WTC11 (cell line): ENCODE measurements at regions not wholly inside any gene's neighbourhood (a gene's known extent, or its start where the extent isn't known, plus 50 kb on each side); places are given as distances from the start of the nearest gene placed in this dataset.
"Not testable (repeated sequence)": the region's sequence is repeated elsewhere in the genome, so short reads cannot be mapped to it uniquely, and the experiment has no call there.

Experiments
- ATAC-seq: fragments of 200-7000 bp; cut with Tn5 transposase; 2 replicates; pipeline ENCODE4 v1.10.0; 2021; ENCODE audit warnings: mild to moderate bottlenecking, moderate library complexity
- CTCF ChIA-PET: fragments of 300-600 bp; sonication (Branson Sonifier 250); formaldehyde crosslinking; loops from one replicate; lab custom pipeline; 2021; ENCODE audit warnings: antibody characterized with exemption; lab: Charles Lee
- POLR2A ChIA-PET: fragments of 350-600 bp; sonication (Branson Sonifier 250); formaldehyde crosslinking; loops from one replicate; lab custom pipeline; 2021; ENCODE audit warnings: antibody characterized with exemption; lab: Charles Lee
- DNase-seq: peaks from one replicate; pipeline ENCODE4 v3.0.0; 2021; ENCODE audit warnings: low spot score
- H3K27ac Mint-ChIP-seq: 2 replicates; pipeline ENCODE4 v1.8.0; 2021; ENCODE audit warnings: mixed read lengths
- H3K27me3 Mint-ChIP-seq: 2 replicates; pipeline ENCODE4 v1.8.0; 2021; ENCODE audit warnings: low read depth, mild to moderate bottlenecking, moderate library complexity, mixed read lengths
- H3K36me3 Mint-ChIP-seq: 2 replicates; pipeline ENCODE4 v1.8.0; 2021; ENCODE audit warnings: mixed read lengths
- H3K4me1 Mint-ChIP-seq: 2 replicates; pipeline ENCODE4 v1.8.0; 2022; ENCODE audit warnings: mixed read lengths
- H3K4me3 Mint-ChIP-seq: 2 replicates; pipeline ENCODE4 v1.8.0; 2021; ENCODE audit warnings: mild to moderate bottlenecking, moderate library complexity, mixed read lengths
- H3K9me3 Mint-ChIP-seq: 2 replicates; pipeline ENCODE4 v1.8.0; 2021; ENCODE audit warnings: mixed read lengths
- AFF4 ChIP-seq: sonication (generic); formaldehyde crosslinking; IDR thresholded peaks from 2 replicates; pipeline ENCODE4 v1.8.1; 2023; ENCODE audit warnings: mild to moderate bottlenecking, missing genetic modification reagents, borderline replicate concordance
- ATF3 ChIP-seq: sonication (generic); formaldehyde crosslinking; conservative IDR thresholded peaks from 2 replicates; pipeline ENCODE4 v1.8.1; 2022; ENCODE audit warnings: mild to moderate bottlenecking, missing genetic modification reagents
- CBFB ChIP-seq: sonication (generic); formaldehyde crosslinking; IDR thresholded peaks from 2 replicates; pipeline ENCODE4 v1.8.1; 2022; ENCODE audit warnings: mild to moderate bottlenecking, low read depth, missing genetic modification reagents
- EMX1 ChIP-seq: fragments of 250-450 bp; sonication (Bioruptor Pico); IDR thresholded peaks from 2 replicates; pipeline ENCODE4 v1.8.0; 2021; ENCODE audit warnings: mild to moderate bottlenecking
- ETV6 ChIP-seq: sonication (generic); formaldehyde crosslinking; IDR thresholded peaks from 2 replicates; pipeline ENCODE4 v1.8.1; 2022; ENCODE audit warnings: mild to moderate bottlenecking, missing genetic modification reagents
- FOXK1 ChIP-seq: sonication (generic); formaldehyde crosslinking; IDR thresholded peaks from 2 replicates; pipeline ENCODE4 v1.8.0; 2022; ENCODE audit warnings: mild to moderate bottlenecking, moderate library complexity, missing genetic modification reagents
- FOXP4 ChIP-seq: sonication (generic); formaldehyde crosslinking; IDR thresholded peaks from 2 replicates; pipeline ENCODE4 v1.8.0; 2022; ENCODE audit warnings: mild to moderate bottlenecking, missing genetic modification reagents
- MXD4 ChIP-seq: fragments of 250-450 bp; sonication (Bioruptor Pico); IDR thresholded peaks from 2 replicates; pipeline ENCODE4 v1.8.0; 2021; ENCODE audit warnings: mild to moderate bottlenecking, moderate library complexity, borderline replicate concordance
- NFATC4 ChIP-seq: fragments of 250-450 bp; sonication (Bioruptor Pico); IDR thresholded peaks from 2 replicates; pipeline ENCODE4 v1.9.0; 2021; ENCODE audit warnings: mild to moderate bottlenecking
- NR2C2 ChIP-seq: sonication (generic); formaldehyde crosslinking; IDR thresholded peaks from 2 replicates; pipeline ENCODE4 v1.8.0; 2022; ENCODE audit warnings: mild to moderate bottlenecking, missing genetic modification reagents
- SMAD3 ChIP-seq: sonication (generic); formaldehyde crosslinking; IDR thresholded peaks from 2 replicates; pipeline ENCODE4 v1.8.0; 2022; ENCODE audit warnings: missing genetic modification reagents, mild to moderate bottlenecking, borderline replicate concordance
- SMAD4 ChIP-seq: sonication (generic); formaldehyde crosslinking; IDR thresholded peaks from 2 replicates; pipeline ENCODE4 v1.8.0; 2022; ENCODE audit warnings: mild to moderate bottlenecking, missing genetic modification reagents
- TEAD4 ChIP-seq: sonication (generic); formaldehyde crosslinking; IDR thresholded peaks from 2 replicates; pipeline ENCODE4 v1.8.0; 2022; ENCODE audit warnings: mild to moderate bottlenecking, missing genetic modification reagents
- TP53 ChIP-seq: sonication (generic); formaldehyde crosslinking; IDR thresholded peaks from 2 replicates; pipeline ENCODE4 v1.8.1; 2023; ENCODE audit warnings: mild to moderate bottlenecking, missing genetic modification reagents
- USF2 ChIP-seq: sonication (generic); formaldehyde crosslinking; IDR thresholded peaks from 2 replicates; pipeline ENCODE4 v1.8.1; 2023; ENCODE audit warnings: mild to moderate bottlenecking, missing genetic modification reagents, moderate library complexity
- ZNF121 ChIP-seq: sonication (generic); formaldehyde crosslinking; IDR thresholded peaks from 2 replicates; pipeline ENCODE4 v1.8.0; 2023; ENCODE audit warnings: missing genetic modification reagents
- ZNF423 ChIP-seq: fragments of 250-450 bp; sonication (Bioruptor Pico); IDR thresholded peaks from 2 replicates; pipeline ENCODE4 v2.1.2; 2022; ENCODE audit warnings: mild to moderate bottlenecking, moderate library complexity
- ZNF512 ChIP-seq: sonication (generic); formaldehyde crosslinking; IDR thresholded peaks from 2 replicates; pipeline ENCODE4 v1.8.1; 2022; ENCODE audit warnings: missing genetic modification reagents, borderline replicate concordance
- ZNF671 ChIP-seq: fragments of 250-450 bp; sonication (Bioruptor Pico); IDR thresholded peaks from 2 replicates; pipeline ENCODE4 v1.8.0; 2021; ENCODE audit warnings: mild to moderate bottlenecking
- TF ChIP-seq, protein P1 (sequence below): sonication (generic); formaldehyde crosslinking; IDR thresholded peaks from 2 replicates; pipeline ENCODE4 v1.8.1; 2022; ENCODE audit warnings: low read depth, missing genetic modification reagents, borderline replicate concordance

DNA sequence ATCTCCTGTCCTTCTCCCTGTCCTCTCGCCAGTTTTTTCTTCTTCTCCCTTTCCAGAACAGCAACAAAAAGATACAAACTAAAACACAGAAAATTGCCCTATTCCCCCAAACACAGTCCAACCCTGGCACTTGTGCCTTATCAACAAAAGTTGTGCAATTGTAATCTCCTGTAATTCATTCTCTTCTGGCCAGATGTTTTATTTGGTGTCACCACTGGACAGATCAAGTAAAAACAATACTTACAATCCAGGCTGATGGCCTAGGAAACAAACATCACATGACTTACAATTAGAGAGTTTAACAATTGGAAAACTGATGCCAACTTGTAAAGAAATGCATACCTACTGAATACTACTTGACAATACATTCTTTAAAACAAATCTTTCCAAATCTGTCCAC lies 231.6 kb downstream of the ETV1 start:
- no peaks in the 10 kb centered on the region for H3K36me3 Mint-ChIP-seq
- peaks cover 13% of the 10 kb centered on the region for H3K4me1 Mint-ChIP-seq
- no peak for ATAC-seq
- DNase-seq: no peak
- POLR2A ChIA-PET: no interaction called here
- TF ChIP-seq USF2 (CRISPR knock-in tag) (no peak), ZNF671 (CRISPR knock-in tag) (no peak), ZNF512 (CRISPR knock-in tag) (no peak), ATF3 (CRISPR knock-in tag) (no peak), ETV6 (CRISPR knock-in tag) (no peak), CBFB (CRISPR knock-in tag) (no peak), SMAD3 (CRISPR knock-in tag) (no peak)
- TF ChIP-seq, protein P1, sequence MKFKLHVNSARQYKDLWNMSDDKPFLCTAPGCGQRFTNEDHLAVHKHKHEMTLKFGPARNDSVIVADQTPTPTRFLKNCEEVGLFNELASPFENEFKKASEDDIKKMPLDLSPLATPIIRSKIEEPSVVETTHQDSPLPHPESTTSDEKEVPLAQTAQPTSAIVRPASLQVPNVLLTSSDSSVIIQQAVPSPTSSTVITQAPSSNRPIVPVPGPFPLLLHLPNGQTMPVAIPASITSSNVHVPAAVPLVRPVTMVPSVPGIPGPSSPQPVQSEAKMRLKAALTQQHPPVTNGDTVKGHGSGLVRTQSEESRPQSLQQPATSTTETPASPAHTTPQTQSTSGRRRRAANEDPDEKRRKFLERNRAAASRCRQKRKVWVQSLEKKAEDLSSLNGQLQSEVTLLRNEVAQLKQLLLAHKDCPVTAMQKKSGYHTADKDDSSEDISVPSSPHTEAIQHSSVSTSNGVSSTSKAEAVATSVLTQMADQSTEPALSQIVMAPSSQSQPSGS (CRISPR knock-in tag): no peak
- TF ChIP-seq, all 79 proteins: peak for 0
- H3K9me3 Mint-ChIP-seq: peaks cover 6% of the 10 kb centered on the region; the same call in 1 of the 2 replicates
- CTCF ChIA-PET: no interaction called here
- 0 out of 2 replicates have a peak overlapping the region, but pooled peaks have one; percentile 0 for H3K27ac Mint-ChIP-seq
- H3K4me3 Mint-ChIP-seq: no peak overlapping the region
- no peaks in the 10 kb centered on the region for H3K27me3 Mint-ChIP-seq

GRCh38 chr7:13765853-13766252 lies 223.6 kb downstream of the ETV1 start:
- CTCF ChIA-PET, H3K27me3 Mint-ChIP-seq, H3K27ac Mint-ChIP-seq, ATAC-seq, POLR2A ChIA-PET: not testable (repeated sequence)
- DNase-seq: peak; percentile 62
- peaks cover 16% of the 10 kb centered on the region for H3K36me3 Mint-ChIP-seq
- peaks cover 21% of the 10 kb centered on the region for H3K4me1 Mint-ChIP-seq
- peaks cover 11% of the 10 kb centered on the region for H3K9me3 Mint-ChIP-seq
- 0 out of 2 replicates have a peak, but pooled peaks have one; percentile 9 for TF ChIP-seq FOXK1 (CRISPR knock-in tag)
- peak overlapping the region; percentile 47 for H3K4me3 Mint-ChIP-seq

- no peak for DNase-seq
- no peak overlapping the region for H3K27ac Mint-ChIP-seq
- TF ChIP-seq ZNF512 (CRISPR knock-in tag) (no peak), FOXP4 (no peak), ZNF121 (CRISPR knock-in tag) (no peak), NR2C2 (CRISPR knock-in tag) (no peak), USF2 (CRISPR knock-in tag) (no peak), TEAD4 (CRISPR knock-in tag) (no peak), SMAD4 (CRISPR knock-in tag) (no peak), MXD4 (CRISPR knock-in tag) (no peak), ZNF423 (no peak), TP53 (no peak), AFF4 (CRISPR knock-in tag) (no peak), EMX1 (CRISPR knock-in tag) (no peak), NFATC4 (no peak)
These were observed 219.2 kb downstream of the ETV1 start for GRCh38 chr7:13770305-13770704.

More at GRCh38 chr7:13770305-13770704, 219.2 kb downstream of the ETV1 start:
- ChIA-PET POLR2A (no interaction called here), CTCF (no interaction called here)
- Mint-ChIP-seq H3K27me3 (no peaks in the 10 kb centered on the region), H3K4me3 (no peak overlapping the region), H3K9me3 (peaks cover 8% of the 10 kb centered on the region), H3K36me3 (peaks cover 8% of the 10 kb centered on the region), H3K4me1 (peaks cover 22% of the 10 kb centered on the region)
- no peak for ATAC-seq
